ENCODE measurements at regions not wholly inside any gene's neighbourhood (a gene's known extent, or its start where the extent isn't known, plus 50 kb on each side); places are given as distances from the start of the nearest gene placed in this dataset.

- no peak overlapping the region for H3K4me3 Mint-ChIP-seq (ENCODE audit: unreplicated experiment)
- peaks cover 3% of the 10 kb centered on the region for H3K9me3 ChIP-seq (ENCODE audit: insufficient read depth, low read depth, low read length)
- H3K4me2 ChIP-seq (ENCODE audit: low read length), result no peak overlapping the region
- FAIRE-seq (no peak), DNase-seq (ENCODE audit: low read depth) (no peak)
- H3K4me1 ChIP-seq (ENCODE audit: insufficient read depth, low read length), result no peaks in the 10 kb centered on the region
- H3K27ac ChIP-seq (ENCODE audit: low read depth, low read length), result no peak overlapping the region
- H3K36me3 Mint-ChIP-seq (ENCODE audit: low read depth, unreplicated experiment), result no peaks in the 10 kb centered on the region
- peaks cover 28% of the 10 kb centered on the region for H3K27me3 Mint-ChIP-seq (ENCODE audit: low read depth, unreplicated experiment)
- H3K36me3 ChIP-seq (ENCODE audit: insufficient read depth, low read length), result no peaks in the 10 kb centered on the region
- no peak overlapping the region for H2AFZ ChIP-seq (ENCODE audit: low read depth, low read length)
- H3K4me3 ChIP-seq (ENCODE audit: insufficient read depth, low read depth, low read length), result no peak overlapping the region
- peaks cover 2% of the 10 kb centered on the region for H3K27me3 ChIP-seq (ENCODE audit: insufficient read depth, low read length)
- H3K9me3 Mint-ChIP-seq (ENCODE audit: unreplicated experiment), result peaks cover 7% of the 10 kb centered on the region
- TF ChIP-seq CTCF (IDR thresholded peaks at IDR 0.05; ENCODE audit: insufficient read depth, low read depth, low read length) (no peak), EZH2 (IDR thresholded peaks at IDR 0.05; ENCODE audit: insufficient read depth, low read length) (no peak)
- H3K4me1 Mint-ChIP-seq (ENCODE audit: low read depth, unreplicated experiment), result no peaks in the 10 kb centered on the region
- H3K79me2 ChIP-seq (ENCODE audit: insufficient read depth, low read length), result no peaks in the 10 kb centered on the region
- H4K20me1 ChIP-seq (ENCODE audit: insufficient read depth, low read length), result no peaks in the 10 kb centered on the region
- no peak overlapping the region for H3K27ac Mint-ChIP-seq (ENCODE audit: unreplicated experiment)
- no peak overlapping the region for H3K9ac ChIP-seq (ENCODE audit: low read length)
These were observed 118.5 kb downstream of the MAF start for GRCh38 chr16:79482011-79482410.

GRCh38 chr16:79480929-79481328 is 119.6 kb downstream of the MAF start:
- peaks cover 3% of the 10 kb centered on the region for H3K9me3 ChIP-seq (ENCODE audit: insufficient read depth, low read depth, low read length)
- TF ChIP-seq CTCF (IDR thresholded peaks at IDR 0.05; ENCODE audit: insufficient read depth, low read depth, low read length), result no peak
- TF ChIP-seq EZH2 (IDR thresholded peaks at IDR 0.05; ENCODE audit: insufficient read depth, low read length), result no peak
- no peaks in the 10 kb centered on the region for H3K79me2 ChIP-seq (ENCODE audit: insufficient read depth, low read length)
- no peak overlapping the region for H2AFZ ChIP-seq (ENCODE audit: low read depth, low read length)
- DNase-seq (ENCODE audit: low read depth) (no peak), FAIRE-seq (no peak)
- no peaks in the 10 kb centered on the region for H3K36me3 ChIP-seq (ENCODE audit: insufficient read depth, low read length)
- Mint-ChIP-seq H3K4me1 (ENCODE audit: low read depth, unreplicated experiment) (no peaks in the 10 kb centered on the region), H3K4me3 (ENCODE audit: unreplicated experiment) (no peak overlapping the region), H3K27me3 (ENCODE audit: low read depth, unreplicated experiment) (peaks cover 27% of the 10 kb centered on the region), H3K27ac (ENCODE audit: unreplicated experiment) (no peak overlapping the region), H3K9me3 (ENCODE audit: unreplicated experiment) (peaks cover 7% of the 10 kb centered on the region), H3K36me3 (ENCODE audit: low read depth, unreplicated experiment) (no peaks in the 10 kb centered on the region)
- no peaks in the 10 kb centered on the region for H3K4me1 ChIP-seq (ENCODE audit: insufficient read depth, low read length)
- no peaks in the 10 kb centered on the region for H3K27me3 ChIP-seq (ENCODE audit: insufficient read depth, low read length)
- H3K9ac ChIP-seq (ENCODE audit: low read length), result no peak overlapping the region
- no peaks in the 10 kb centered on the region for H4K20me1 ChIP-seq (ENCODE audit: insufficient read depth, low read length)
- H3K27ac ChIP-seq (ENCODE audit: low read depth, low read length), result no peak overlapping the region
- no peak overlapping the region for H3K4me3 ChIP-seq (ENCODE audit: insufficient read depth, low read depth, low read length)
- H3K4me2 ChIP-seq (ENCODE audit: low read length), result no peak overlapping the region

- DNase-seq (ENCODE audit: low read depth) (no peak), FAIRE-seq (no peak)
- Histone ChIP-seq H3K27me3 (ENCODE audit: insufficient read depth, low read length) (no peaks in the 10 kb centered on the region), H3K9me3 (ENCODE audit: insufficient read depth, low read depth, low read length) (peaks cover 3% of the 10 kb centered on the region), H3K4me3 (ENCODE audit: insufficient read depth, low read depth, low read length) (no peak overlapping the region), H3K4me1 (ENCODE audit: insufficient read depth, low read length) (no peaks in the 10 kb centered on the region), H4K20me1 (ENCODE audit: insufficient read depth, low read length) (no peaks in the 10 kb centered on the region), H2AFZ (ENCODE audit: low read depth, low read length) (no peak overlapping the region), H3K9ac (ENCODE audit: low read length) (no peak overlapping the region), H3K27ac (ENCODE audit: low read depth, low read length) (no peak overlapping the region), H3K79me2 (ENCODE audit: insufficient read depth, low read length) (no peaks in the 10 kb centered on the region), H3K36me3 (ENCODE audit: insufficient read depth, low read length) (no peaks in the 10 kb centered on the region), H3K4me2 (ENCODE audit: low read length) (no peak overlapping the region)
- H3K36me3 Mint-ChIP-seq (ENCODE audit: low read depth, unreplicated experiment), result no peaks in the 10 kb centered on the region
- H3K27me3 Mint-ChIP-seq (ENCODE audit: low read depth, unreplicated experiment), result peaks cover 23% of the 10 kb centered on the region
- no peaks in the 10 kb centered on the region for H3K4me1 Mint-ChIP-seq (ENCODE audit: low read depth, unreplicated experiment)
- TF ChIP-seq CTCF (IDR thresholded peaks at IDR 0.05; ENCODE audit: insufficient read depth, low read depth, low read length) (no peak), EZH2 (IDR thresholded peaks at IDR 0.05; ENCODE audit: insufficient read depth, low read length) (no peak)
- H3K4me3 Mint-ChIP-seq (ENCODE audit: unreplicated experiment), result no peak overlapping the region
- no peak overlapping the region for H3K27ac Mint-ChIP-seq (ENCODE audit: unreplicated experiment)
- peaks cover 7% of the 10 kb centered on the region for H3K9me3 Mint-ChIP-seq (ENCODE audit: unreplicated experiment)
These were observed 120.5 kb downstream of the MAF start for GRCh38 chr16:79480056-79480455.
